ENCODE measurements at regions not wholly inside any gene's neighbourhood (a gene's known extent, or its start where the extent isn't known, plus 50 kb on each side); places are given as distances from the start of the nearest gene placed in this dataset.

DNA sequence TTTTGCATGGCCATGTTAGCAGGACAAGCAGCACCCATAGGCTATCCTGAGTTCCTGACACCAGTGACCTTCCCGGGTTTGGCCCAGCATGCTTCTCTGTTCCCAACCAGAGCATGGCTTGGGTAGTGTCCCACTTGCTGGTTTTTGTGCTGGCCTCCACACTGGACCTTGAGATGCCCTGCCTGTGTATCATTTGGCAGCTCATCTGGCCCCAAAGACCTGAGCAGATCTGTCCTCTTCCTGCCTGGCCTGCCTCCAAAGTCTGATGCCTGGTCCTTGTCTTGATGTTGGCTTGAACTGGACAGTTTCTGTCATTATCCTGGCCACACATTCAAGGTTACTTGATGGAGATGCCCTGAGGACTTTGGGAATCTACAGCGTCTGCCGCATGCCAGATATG lies 590.7 kb upstream of the KLF4 start:
- H2AFZ ChIP-seq (ENCODE audit: low read depth, low read length), result no peak overlapping the region
- H3K4me3 ChIP-seq (ENCODE audit: low read length), result no peak overlapping the region
- no peaks in the 10 kb centered on the region for H3K4me1 ChIP-seq (ENCODE audit: low read length)
- H3K4me2 ChIP-seq (ENCODE audit: low read length), result no peak overlapping the region
- no peak overlapping the region for H3K27ac ChIP-seq (ENCODE audit: low read length)
- no peak overlapping the region for H3K9ac ChIP-seq (ENCODE audit: low read length)
- H3K36me3 ChIP-seq (replicated peaks; ENCODE audit: low read depth, low read length), result no peaks in the 10 kb centered on the region
- no peaks in the 10 kb centered on the region for H4K20me1 ChIP-seq (ENCODE audit: insufficient read depth, low read length)
- H3K79me2 ChIP-seq (ENCODE audit: low read length), result no peaks in the 10 kb centered on the region
- no peak for TF ChIP-seq EZH2phosphoT487 (IDR thresholded peaks at IDR 0.05; ENCODE audit: low read depth)
- TF ChIP-seq, protein P1, sequence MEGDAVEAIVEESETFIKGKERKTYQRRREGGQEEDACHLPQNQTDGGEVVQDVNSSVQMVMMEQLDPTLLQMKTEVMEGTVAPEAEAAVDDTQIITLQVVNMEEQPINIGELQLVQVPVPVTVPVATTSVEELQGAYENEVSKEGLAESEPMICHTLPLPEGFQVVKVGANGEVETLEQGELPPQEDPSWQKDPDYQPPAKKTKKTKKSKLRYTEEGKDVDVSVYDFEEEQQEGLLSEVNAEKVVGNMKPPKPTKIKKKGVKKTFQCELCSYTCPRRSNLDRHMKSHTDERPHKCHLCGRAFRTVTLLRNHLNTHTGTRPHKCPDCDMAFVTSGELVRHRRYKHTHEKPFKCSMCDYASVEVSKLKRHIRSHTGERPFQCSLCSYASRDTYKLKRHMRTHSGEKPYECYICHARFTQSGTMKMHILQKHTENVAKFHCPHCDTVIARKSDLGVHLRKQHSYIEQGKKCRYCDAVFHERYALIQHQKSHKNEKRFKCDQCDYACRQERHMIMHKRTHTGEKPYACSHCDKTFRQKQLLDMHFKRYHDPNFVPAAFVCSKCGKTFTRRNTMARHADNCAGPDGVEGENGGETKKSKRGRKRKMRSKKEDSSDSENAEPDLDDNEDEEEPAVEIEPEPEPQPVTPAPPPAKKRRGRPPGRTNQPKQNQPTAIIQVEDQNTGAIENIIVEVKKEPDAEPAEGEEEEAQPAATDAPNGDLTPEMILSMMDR (IDR thresholded peaks at IDR 0.05; ENCODE audit: low read depth, low read length), result no peak
- H3K27me3 ChIP-seq (ENCODE audit: low read depth, low read length), result no peaks in the 10 kb centered on the region
- H3K9me3 ChIP-seq (ENCODE audit: insufficient read depth, low read length), result no peaks in the 10 kb centered on the region

DNA sequence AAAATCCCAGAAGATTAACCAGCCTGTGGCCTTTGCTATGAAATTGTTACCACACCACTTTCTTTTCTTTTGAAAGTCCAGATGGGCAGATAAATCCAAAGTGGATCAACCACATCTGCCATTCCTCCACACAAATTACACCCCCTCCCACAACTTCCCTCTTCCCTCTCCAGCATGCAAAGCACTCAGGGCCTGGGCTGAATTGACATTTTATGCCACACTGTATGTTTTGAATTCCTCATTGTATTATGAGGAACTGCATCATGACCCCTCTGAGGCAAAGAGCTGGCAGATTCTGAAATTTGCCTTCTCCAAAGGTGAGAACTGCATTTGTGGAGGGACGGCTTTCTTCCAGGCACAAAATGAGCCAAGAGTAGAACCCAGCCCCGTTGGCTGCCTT lies 589.2 kb upstream of the KLF4 start:
- TF ChIP-seq, protein P1 (IDR thresholded peaks at IDR 0.05; ENCODE audit: low read depth, low read length), result no peak
- no peak for TF ChIP-seq EZH2phosphoT487 (IDR thresholded peaks at IDR 0.05; ENCODE audit: low read depth)
- Histone ChIP-seq H3K4me1 (ENCODE audit: low read length) (no peaks in the 10 kb centered on the region), H3K27ac (ENCODE audit: low read length) (no peak overlapping the region), H3K9ac (ENCODE audit: low read length) (no peak overlapping the region), H3K4me2 (ENCODE audit: low read length) (no peak overlapping the region), H3K79me2 (ENCODE audit: low read length) (no peaks in the 10 kb centered on the region), H4K20me1 (ENCODE audit: insufficient read depth, low read length) (no peaks in the 10 kb centered on the region), H3K27me3 (ENCODE audit: low read depth, low read length) (no peaks in the 10 kb centered on the region), H3K9me3 (ENCODE audit: insufficient read depth, low read length) (no peaks in the 10 kb centered on the region), H3K4me3 (ENCODE audit: low read length) (no peak overlapping the region), H2AFZ (ENCODE audit: low read depth, low read length) (no peak overlapping the region), H3K36me3 (replicated peaks; ENCODE audit: low read depth, low read length) (no peaks in the 10 kb centered on the region)

DNA sequence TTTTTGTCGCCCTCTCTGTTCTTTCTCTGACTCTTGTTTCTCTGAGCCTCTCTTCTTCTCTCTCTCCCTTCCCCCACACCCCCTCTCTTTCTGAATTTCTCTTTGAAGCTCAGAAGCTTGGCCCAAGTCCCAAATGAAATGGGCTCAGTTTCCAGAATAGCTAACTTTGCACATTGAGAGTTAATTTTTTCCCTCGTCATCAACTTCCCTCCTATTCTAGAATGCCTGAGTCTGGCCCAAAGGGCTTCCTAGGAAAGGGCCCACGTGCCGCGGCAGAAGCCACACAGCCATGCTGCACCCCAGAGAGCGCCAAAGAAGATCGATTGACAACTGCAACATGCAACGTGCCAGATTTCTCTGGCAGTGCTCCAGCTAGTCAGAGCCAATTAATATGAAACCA lies 588.8 kb upstream of the KLF4 start:
- no peak overlapping the region for H2AFZ ChIP-seq (ENCODE audit: low read depth, low read length)
- no peaks in the 10 kb centered on the region for H3K27me3 ChIP-seq (ENCODE audit: low read depth, low read length)
- no peak overlapping the region for H3K4me2 ChIP-seq (ENCODE audit: low read length)
- TF ChIP-seq, protein P1 (IDR thresholded peaks at IDR 0.05; ENCODE audit: low read depth, low read length), result no peak
- TF ChIP-seq EZH2phosphoT487 (IDR thresholded peaks at IDR 0.05; ENCODE audit: low read depth), result no peak
- H3K79me2 ChIP-seq (ENCODE audit: low read length), result no peaks in the 10 kb centered on the region
- H4K20me1 ChIP-seq (ENCODE audit: insufficient read depth, low read length), result no peaks in the 10 kb centered on the region
- H3K27ac ChIP-seq (ENCODE audit: low read length), result no peak overlapping the region
- H3K9ac ChIP-seq (ENCODE audit: low read length), result no peak overlapping the region
- no peaks in the 10 kb centered on the region for H3K9me3 ChIP-seq (ENCODE audit: insufficient read depth, low read length)
- H3K36me3 ChIP-seq (replicated peaks; ENCODE audit: low read depth, low read length), result no peaks in the 10 kb centered on the region
- H3K4me3 ChIP-seq (ENCODE audit: low read length), result no peak overlapping the region
- H3K4me1 ChIP-seq (ENCODE audit: low read length), result no peaks in the 10 kb centered on the region

DNA sequence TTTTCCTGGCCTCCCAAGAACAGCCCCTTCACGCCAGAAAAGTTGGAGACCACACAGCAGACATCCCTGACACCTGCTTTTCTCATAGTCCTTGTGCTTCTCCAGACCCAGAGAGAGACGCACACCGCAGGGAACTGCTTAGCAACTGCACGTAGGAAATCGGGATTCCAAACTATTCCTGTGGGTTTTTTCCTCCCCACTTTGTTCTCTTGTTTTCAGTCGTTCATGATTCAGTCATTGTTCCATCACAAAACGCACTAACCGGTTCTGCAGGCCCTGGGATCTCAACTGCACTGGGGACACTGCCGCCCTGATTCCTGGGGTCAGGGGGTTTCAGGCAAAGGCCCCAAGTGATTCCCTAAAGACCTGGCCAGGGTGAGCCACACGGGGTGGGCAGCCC lies 588.0 kb upstream of the KLF4 start:
- Histone ChIP-seq H3K4me1 (ENCODE audit: low read length) (no peaks in the 10 kb centered on the region), H3K9me3 (ENCODE audit: insufficient read depth, low read length) (no peaks in the 10 kb centered on the region), H3K4me3 (ENCODE audit: low read length) (no peak overlapping the region), H2AFZ (ENCODE audit: low read depth, low read length) (no peak overlapping the region), H3K27ac (ENCODE audit: low read length) (no peak overlapping the region), H3K36me3 (replicated peaks; ENCODE audit: low read depth, low read length) (no peaks in the 10 kb centered on the region), H4K20me1 (ENCODE audit: insufficient read depth, low read length) (no peaks in the 10 kb centered on the region), H3K79me2 (ENCODE audit: low read length) (no peaks in the 10 kb centered on the region), H3K4me2 (ENCODE audit: low read length) (no peak overlapping the region), H3K9ac (ENCODE audit: low read length) (no peak overlapping the region), H3K27me3 (ENCODE audit: low read depth, low read length) (no peaks in the 10 kb centered on the region)
- TF ChIP-seq EZH2phosphoT487 (IDR thresholded peaks at IDR 0.05; ENCODE audit: low read depth), result no peak
- TF ChIP-seq, protein P1 (IDR thresholded peaks at IDR 0.05; ENCODE audit: low read depth, low read length), result no peak
